ENCODE measurements at regions not wholly inside any gene's neighbourhood (a gene's known extent, or its start where the extent isn't known, plus 50 kb on each side); places are given as distances from the start of the nearest gene placed in this dataset.
"Not testable (repeated sequence)": the region's sequence is repeated elsewhere in the genome, so short reads cannot be mapped to it uniquely, and the experiment has no call there.

DNA sequence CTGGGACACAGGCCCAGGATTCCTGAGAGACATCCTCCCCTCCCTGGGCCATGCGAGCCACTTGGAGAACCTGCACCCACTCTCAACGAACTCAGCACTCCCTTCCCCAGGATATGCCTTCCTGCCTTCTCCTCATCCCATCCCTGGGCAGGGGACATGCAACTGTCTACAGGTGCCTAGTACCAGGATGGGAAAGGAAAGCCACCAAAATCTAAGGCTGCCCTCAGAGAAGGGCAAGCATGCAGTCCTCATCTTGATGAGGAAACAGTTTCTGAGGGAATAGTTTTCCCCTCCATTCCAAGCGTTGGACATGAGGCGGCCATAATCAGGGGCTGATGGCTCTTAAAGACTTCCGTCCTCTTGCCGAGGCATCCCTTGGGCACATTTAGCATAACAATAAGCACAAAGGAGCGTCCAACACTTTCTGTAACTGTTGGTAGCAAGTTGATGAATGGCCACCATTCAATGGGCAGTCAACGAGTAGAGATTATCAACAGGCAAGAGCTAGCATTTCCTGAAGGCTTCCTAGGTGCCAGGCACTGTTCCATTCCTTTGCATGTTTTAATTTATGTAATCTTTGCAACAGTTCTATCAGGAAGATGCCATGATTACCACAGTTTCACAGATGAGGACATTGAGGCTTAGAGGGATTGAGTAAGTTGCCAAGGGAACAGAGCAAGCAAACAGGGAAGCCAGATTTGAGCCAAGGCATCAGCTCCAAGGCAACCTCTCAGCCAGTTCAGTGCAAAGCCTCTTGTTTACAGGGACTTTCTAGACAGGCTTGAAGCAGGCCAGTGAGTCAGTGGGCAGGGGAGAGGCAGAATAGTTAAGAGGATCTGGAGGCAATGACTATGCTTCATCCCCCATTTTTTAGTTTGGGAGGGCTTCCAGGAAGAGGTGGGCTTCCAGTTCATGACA is 105.1 kb downstream of the SINHCAF start:
- DNase-seq (ENCODE audit: insufficient read length, low spot score): no peak
- no peak for FAIRE-seq
- TF ChIP-seq POLR2A (IDR thresholded peaks at IDR 0.05; ENCODE audit: low read depth, low read length): no peak

DNA sequence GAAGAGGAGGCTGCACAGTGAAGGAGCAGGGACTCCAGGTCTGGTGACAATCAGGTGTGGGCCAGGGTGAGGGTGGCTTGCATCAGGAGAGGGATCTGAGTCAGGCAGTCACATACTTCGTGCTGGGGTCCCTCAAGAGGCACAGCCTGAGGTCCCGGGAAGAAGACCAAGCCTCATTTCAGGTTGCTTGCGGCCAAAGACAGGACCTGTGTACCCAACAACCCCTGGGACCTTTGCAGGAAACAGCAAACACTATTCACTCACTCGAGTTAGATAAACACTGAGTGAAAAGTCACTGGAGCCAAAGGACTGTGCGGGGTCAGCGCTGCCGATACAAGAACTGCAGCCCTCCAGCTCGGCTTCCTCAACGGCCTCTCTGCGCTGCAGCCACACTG is 104.4 kb downstream of the SINHCAF start:
- no peak for FAIRE-seq
- TF ChIP-seq POLR2A (IDR thresholded peaks at IDR 0.05; ENCODE audit: low read depth, low read length): no peak
- no peak for DNase-seq (ENCODE audit: insufficient read length, low spot score)

DNA sequence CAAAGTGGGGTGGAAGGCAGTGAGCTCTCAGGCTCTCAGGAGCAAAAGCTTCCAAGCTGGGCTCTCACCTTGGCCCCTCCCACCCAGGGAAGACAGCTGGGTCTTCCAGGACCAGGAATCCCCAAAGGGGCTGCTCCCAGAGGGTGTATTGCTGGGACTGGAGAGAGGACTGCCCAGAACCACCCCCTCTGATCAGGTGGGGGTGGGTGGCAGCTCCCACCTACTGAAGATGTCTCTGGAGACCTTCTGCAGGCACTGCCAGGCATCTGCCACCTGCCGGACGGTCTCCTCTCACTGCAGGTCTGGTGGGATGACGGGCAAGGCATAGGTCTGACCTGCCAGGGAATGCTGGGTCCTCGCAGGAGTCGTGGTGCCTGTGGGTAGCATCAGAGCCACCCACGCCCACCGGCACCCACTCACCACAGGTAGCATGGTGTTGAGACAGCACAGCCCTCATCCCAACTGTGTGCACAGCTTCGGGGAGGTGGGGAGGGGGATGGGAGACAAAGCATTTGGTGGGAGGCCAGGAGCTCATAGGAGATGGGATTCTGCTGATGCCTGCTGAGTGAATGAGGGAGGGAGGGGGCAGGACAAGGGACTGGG is 103.2 kb downstream of the SINHCAF start:
- DNase-seq (ENCODE audit: insufficient read length, low spot score) (no peak), FAIRE-seq (no peak)
- no peak for TF ChIP-seq POLR2A (IDR thresholded peaks at IDR 0.05; ENCODE audit: low read depth, low read length)

DNA sequence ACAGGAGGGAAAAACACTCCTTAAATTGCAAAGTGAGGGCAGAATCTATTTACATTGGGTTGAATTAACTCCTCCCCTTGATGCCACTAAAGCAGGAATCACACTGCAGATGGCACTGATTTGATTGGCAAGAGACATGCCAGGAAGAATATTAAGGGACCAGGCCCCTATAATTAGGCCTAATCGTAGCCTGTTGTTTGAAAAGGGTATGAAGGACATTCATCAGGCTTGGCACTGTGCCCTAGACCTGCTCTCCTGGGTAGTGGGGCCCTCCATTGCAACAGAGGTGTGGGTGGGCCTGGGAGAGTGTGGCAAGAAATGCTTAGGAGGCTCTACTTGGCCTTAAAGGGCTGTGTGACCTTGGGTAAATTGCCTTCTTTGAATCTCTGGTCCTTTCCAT is 102.3 kb downstream of the SINHCAF start:
- not testable (repeated sequence) for DNase-seq (ENCODE audit: insufficient read length, low spot score); FAIRE-seq

DNA sequence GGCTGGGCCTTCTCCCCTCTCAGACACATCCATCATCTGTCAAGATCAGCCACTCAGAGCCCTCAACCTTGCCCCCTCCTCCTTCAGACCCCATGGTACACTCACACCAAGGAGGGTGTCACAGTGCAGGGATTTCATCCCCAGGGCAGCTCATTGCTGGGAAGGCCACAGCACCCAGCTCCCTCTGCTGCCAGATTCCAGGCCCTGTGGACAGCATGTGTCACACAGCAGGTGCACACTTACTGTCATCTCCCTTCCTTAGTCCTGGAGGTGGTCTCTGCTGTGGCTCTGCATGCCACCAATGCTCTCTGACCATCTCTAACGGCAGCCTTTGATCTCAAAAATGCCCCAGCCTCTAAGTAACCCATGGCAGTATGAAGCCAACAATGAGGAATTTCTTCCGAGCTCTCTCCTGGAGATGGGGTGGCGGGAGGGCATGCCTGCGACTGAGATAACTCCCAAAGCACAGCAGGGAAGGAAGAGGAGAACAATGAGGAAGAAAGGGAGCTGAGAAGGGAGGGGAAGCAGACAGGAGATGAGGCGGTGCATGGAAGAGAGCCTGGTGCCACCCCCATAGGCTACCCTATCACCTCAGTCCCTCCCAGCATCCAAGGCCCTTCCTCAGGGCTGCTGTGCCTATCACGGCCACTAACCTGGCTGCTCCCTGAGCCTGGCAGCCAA is 101.0 kb downstream of the SINHCAF start:
- TF ChIP-seq POLR2A (IDR thresholded peaks at IDR 0.05; ENCODE audit: low read depth, low read length): no peak
- FAIRE-seq: no peak

DNA sequence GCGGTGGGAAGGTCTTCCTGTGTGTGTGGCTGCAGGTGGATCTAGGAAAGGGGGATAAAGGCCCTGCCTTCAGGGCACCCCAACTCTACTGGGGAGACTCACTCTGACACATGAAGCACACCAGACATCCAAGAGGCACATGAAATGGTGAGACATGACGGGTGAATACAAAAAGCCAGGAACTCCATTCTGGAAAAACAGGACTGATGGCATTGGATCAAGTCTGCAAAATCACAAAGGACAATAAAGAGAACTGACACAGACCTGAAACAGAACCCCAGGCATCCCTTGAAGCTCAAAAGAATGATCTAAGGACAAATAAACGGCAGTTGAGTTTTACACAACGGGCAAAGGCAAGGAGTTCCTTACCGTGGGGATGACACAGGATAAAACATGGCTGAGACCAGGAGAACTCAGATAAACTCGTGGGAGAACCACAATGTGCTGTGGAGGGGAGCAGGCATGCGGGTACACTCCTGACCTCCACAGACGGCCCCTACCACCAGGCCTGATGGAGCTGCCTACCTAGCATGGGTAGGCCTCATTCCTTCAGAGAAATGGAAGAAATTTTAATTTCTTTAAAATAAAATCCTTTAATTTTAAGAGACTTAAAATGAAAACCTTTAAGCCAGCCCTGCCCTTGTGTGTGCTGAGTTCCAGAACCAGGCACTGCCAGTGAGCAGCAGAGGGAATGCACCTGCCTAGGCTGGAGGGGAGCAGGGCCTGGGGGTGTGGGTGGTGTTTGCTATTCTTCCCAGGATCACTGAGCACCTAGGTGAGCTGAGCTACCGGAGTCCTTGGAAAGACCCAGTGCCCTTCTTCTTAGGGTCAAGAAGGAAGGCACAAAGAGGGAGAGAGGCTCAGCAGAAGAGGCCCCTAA is 100.1 kb downstream of the SINHCAF start:
- no peak for DNase-seq (ENCODE audit: insufficient read length, low spot score)
- no peak for TF ChIP-seq POLR2A (IDR thresholded peaks at IDR 0.05; ENCODE audit: low read depth, low read length)
- FAIRE-seq: no peak

More for the DNA sequence above, 101.0 kb downstream of the SINHCAF start:
- DNase-seq (ENCODE audit: insufficient read length, low spot score): no peak

DNA sequence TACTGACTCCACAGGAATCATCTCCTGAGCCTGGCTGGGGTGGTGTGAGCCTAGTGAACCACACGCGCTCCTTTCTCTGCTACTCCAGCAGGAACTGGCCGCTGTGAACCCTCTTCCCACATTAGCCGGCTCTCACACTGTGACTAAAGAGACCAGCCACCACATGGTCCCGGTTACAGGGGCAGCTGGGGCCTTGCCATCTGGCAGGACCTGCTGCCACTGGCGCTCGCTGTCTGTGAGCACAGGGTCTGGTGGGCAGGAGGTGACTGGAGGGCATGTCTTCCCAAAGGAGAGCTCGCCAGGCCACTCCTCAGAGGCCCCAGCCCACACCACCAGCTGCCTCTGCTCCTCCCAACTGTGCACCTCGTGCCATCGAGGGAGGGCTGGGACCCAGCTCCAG is 99.3 kb downstream of the SINHCAF start:
- no peak for TF ChIP-seq POLR2A (IDR thresholded peaks at IDR 0.05; ENCODE audit: low read depth, low read length)
- FAIRE-seq: no peak
- DNase-seq (ENCODE audit: insufficient read length, low spot score): no peak

DNA sequence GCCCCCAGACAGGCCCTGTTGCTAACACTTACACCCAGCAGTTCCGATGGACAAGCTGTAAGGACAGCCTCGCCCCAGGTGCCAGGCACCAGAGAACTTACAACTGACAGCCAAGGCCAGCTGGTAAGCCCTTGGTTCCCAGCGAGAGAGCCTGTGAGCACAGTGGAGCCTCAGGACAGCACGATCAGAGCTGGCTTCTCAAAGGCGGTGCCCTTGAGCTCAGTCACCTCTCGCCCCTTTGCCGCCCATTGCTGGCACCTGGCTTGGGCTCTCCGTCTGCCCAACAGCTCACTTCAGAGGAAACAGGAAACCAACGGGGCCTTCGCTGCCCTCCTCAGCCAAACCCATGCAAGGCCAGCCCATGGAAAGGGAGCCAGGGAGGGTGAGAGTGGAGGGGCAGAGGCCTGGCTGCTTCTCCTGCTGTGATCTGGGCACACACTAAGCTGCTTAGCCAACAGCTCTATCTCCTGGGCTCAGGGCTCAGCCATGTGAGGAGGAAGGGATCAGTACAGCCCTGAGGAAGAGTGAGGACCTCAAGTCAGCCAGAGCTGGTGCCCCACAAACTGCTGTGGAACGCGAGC is 98.5 kb downstream of the SINHCAF start:
- DNase-seq (ENCODE audit: insufficient read length, low spot score) (no peak), FAIRE-seq (no peak)
- TF ChIP-seq POLR2A (IDR thresholded peaks at IDR 0.05; ENCODE audit: low read depth, low read length): no peak

DNA sequence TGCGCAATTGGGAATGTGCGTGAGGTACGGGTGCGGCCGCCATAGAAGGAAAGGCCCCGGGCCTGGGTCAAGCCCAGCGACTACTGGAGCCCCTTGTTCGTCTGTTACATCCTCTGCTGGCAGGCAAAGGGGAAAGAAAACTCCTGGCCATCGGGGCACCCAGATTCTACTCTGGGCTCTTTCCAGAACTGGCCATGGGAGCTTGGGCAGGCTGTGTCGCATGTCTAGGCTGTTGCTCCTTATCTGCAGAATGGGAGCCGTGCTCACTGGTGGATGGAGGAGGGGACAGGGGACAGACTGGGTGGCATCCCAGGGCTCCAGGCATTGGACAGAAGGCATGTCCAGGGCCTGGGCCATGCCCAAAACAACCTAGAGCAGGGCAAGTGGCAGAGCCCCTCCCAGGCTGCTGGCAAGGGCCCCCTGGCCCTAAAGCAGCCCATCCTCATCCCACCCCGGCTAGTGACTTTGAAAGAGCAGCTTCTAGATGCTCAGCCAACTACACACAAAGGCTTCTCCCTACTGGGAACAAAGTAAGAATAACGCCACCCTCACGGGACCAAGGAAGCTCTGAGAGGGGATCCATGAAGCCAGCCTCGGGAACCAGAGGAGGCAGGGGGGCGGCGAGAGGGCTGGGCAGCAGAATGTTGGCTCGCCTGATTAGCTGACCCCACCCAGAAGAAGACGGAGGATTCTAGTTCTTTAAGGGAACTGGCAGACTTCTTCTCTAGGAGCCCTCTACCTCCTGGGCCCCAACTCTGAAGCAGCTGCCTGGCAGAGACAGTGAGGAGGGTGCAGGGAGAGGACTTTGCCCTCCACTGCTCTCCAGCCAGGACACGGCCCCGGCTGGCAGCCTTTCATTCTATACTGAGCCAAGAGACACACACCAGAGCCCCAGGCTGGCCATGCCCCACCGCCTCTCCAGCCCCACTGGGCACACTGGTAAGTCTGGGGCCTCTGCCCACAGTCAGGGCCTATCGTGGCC is 96.8 kb downstream of the SINHCAF start:
- TF ChIP-seq POLR2A (IDR thresholded peaks at IDR 0.05; ENCODE audit: low read depth, low read length): no peak
- DNase-seq (ENCODE audit: insufficient read length, low spot score) (no peak), FAIRE-seq (no peak)

DNA sequence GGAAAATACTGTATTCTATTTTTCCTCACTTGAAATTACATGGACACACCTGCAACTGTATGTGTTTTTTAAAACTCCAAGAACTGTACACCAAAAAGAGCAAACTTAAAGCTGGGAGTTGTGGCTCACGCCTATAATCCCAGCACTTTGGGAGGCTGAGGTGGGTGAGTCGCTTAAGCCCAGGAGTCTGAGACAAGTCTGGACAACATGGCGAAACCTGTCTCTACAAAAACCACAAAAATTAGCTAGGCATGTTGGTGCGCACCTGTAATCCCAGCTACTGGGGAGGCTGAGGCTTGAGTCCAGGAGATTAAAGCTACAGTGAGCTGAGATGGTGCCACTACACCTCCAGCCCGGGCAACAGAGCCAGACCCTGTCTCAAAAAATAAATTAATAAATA is 95.9 kb downstream of the SINHCAF start:
- no peak for TF ChIP-seq POLR2A (IDR thresholded peaks at IDR 0.05; ENCODE audit: low read depth, low read length)
- FAIRE-seq: no peak
- no peak for DNase-seq (ENCODE audit: insufficient read length, low spot score)

Data from H54 (cell line).